ENCODE measurements at regions not wholly inside any gene's neighbourhood (a gene's known extent, or its start where the extent isn't known, plus 50 kb on each side); places are given as distances from the start of the nearest gene placed in this dataset.
"Not testable (repeated sequence)": the region's sequence is repeated elsewhere in the genome, so short reads cannot be mapped to it uniquely, and the experiment has no call there.

DNA sequence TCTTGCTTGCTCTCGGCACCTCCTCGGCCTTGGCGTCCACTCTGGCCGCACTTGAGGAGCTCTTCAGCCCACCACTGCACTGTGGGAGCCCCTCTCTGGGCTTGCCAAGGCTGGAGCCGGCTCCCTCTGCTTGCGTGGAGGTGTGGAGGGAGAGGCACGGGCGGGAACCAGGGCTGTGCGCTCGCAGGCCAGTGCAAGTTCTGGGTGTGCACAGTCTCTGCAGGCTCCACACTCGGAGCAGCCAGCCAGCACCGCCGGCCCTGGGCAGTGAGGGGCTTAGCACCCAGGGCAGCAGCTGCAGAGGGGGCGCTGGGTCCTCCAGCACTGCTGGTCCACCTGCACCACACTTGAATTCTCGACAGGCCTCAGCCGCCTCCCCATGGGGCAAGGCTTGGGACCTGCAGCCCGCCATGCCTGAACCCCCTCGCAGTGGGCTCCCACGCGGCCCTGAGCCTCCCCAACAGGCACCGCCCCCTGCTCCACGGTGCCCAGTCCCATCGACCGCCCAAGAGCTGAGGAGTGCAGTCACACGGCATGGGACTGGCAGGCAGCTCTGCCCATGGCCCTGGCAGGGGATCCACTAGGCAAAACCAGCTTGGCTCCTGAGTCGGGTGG, 411.2 kb upstream of the CHAC2 start:
- no peak for DNase-seq

DNA sequence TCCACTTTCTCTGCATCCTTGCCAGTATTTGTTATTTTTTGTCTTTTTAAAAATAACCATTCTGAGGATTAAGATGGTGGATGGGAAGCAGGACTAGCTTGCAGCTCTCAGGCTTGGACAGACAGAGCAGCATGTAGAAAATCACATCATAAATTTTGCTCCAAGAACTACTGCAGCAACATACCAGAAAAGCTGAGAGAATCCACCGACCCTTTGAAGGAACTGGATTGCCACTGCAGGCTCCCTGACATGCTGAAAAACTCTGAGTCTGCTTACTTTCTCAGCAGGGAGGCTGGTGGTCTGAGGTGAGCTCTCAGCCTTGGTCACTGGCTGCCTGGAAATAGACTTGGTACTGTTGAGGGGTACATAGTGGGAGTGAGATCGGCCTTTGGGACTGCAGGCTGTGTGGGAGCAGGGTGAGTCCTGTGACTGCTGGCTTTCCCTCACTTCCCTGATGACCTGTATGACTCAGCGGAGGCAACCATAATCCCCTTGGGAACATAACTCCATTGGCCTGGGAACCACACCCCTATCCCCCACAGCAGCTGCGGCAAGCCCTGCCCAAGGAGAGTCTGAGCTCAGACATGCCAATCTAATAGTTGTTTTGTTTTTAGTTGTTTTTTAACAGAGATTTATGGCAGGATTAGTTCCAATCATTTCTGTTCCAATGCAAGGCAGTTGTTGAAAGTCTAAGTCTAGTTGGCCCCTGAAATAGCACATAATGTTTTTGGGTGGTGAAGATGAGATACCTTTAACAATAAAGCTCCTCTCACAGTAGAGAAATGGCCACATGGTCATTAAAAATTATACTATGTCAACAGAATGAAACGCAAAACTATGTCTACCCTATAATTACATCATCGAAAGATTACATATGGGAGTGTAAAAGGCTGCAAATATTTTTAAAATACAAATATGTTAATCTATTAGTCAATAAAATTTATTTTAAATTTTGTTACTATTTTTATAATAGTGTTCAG, 414.2 kb upstream of the CHAC2 start:
- DNase-seq = no peak

DNA sequence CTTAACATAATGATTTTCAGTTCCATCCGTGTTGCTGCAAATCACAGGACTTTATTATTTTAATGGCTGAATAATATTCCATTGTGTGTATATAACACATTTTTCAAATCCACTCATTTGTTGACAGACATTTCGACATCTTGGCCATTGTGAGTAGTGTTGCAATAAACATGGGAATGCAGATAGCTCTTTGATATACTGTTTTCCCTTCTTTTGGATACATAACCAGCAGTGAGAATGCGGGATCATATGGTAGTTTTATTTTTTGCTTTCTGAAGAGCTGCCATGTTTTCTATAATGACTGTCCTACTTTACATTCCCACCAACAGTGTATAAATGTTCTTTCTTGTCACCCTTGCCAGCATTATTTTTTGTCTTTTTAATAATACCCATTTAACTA, 420.3 kb upstream of the CHAC2 start:
- DNase-seq = no peak

DNA sequence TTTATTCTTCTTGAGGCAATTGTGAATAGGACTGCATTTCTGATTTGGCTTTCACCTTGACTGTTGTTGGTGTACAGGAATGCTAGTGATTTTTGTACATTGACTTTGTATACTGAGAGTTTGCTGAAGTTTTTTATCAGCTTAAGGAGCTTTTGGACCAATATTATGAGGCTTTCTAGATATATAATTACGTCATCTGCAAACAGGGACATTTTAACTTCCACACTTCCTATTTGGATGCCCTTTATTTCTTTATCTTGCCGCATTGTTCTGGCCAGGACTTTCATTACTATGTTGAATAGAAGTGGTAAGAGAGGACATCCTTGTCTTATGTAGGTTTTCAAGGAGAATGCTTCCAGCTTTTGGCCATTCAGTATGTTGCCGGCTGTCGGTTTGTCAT, 425.4 kb upstream of the CHAC2 start:
- no peak for DNase-seq

DNA sequence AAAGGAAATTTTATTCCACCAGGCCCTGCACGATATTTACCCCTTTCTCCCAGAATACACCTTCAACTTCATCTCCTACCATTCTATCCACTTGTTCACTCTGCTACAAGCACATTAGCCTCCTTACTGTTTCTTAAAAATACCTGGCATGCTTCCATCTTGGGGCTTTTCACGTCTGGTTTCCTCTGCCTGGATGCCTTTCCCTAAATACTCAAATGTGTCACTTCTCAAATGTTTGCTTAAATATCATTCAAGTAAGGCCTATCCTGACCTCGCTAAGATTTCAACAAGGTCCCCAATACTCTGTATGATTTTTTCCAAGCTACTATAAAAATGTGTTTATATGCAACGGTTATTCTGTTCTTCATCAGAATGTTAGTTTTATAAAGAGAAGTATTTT, 433.0 kb upstream of the CHAC2 start:
- DNase-seq = no peak

DNA sequence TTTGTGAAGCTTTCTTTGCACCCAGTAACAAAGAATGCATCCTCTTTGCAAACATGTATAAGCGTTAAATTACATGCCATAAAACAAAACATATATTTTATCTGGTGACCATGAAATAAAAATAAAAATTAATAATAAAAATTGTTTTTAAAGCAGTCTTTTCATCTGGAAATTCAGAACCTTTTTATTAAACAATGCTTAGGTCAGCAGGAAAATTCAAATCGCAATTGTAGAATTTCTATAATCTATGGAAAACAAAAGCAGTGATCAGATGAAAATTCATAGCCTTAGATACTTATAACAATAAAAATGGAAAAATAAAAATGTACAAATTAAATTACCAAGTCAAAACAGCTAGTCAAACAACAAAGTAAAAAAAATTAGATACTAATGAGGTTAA, 435.9 kb upstream of the CHAC2 start:
- DNase-seq = no peak

DNA sequence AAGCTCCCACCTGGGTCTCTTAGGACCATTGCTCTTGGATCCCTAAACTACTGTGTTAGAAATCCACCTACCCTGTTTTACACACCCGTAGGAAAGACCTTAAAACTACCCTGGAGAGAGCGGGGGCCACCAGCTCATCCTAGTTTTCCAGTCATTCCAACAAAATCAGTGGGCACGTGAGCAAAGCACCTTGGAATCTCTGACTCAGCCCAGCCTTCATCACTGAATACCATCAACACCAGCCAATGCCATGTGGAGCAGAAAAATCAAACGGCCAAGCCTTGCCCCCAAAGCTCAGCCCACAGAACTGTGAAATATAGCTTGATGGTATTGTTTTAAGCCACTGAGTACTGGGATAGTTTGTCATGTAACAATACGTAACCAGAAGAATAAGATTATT, 449.7 kb upstream of the CHAC2 start:
- DNase-seq = no peak

DNA sequence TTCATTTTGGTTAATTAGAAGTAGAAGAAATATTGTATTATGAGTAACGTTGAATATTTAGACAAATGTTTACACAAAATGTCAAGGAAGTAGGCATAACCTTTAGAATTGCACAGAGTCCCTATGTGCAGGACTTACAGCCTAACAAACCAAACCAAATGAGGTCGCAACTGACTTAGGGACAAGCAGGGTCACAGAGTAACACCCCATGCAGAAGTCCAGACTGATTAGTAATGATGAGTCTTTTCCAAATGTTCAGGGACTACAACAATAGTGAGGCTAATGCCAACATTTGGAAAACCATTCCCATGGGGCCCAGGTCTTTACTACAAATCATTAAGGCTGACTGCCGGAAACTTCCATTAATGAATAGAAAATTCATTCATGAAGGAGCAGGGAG, 452.5 kb upstream of the CHAC2 start:
- no peak for DNase-seq

DNA sequence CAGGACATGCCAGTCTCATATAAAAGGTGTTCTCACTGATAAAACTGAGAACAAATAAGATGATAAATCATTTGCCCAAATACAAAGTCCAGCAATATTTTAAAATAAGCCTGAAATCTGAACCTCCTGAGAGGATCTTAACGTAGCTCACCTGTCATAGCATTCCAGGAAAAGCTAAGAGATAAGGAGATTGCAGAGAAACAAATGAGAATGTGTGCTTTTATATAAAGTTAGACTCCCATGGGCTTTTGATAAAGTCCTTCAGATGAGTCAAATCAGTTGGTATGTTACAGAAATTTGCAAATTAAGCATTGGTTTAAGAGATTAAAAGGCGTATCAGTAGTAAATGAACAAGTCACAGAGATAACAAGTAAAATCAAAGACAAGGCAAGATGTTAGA, 452.9 kb upstream of the CHAC2 start:
- no peak for DNase-seq

DNA sequence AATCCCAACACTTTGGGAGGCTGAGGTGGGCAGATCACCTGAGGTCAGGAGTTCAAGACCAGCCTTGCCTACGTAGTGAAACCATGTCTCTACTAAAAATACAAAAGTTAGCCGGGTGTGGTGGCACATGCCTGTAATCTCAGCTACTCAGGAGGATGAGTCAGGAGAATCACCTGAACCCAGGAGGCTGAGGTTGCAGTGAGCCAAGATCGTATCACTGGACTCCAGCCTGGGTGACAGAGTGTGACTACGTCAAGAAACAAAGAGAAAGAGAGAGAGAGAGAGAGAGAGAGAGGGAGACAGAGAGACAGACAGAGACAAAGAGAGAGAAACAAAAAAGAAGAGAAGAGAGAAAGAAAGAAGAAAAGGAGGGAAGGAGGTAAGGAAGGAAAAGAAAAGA, 454.0 kb upstream of the CHAC2 start:
- not testable (repeated sequence) for DNase-seq

DNA sequence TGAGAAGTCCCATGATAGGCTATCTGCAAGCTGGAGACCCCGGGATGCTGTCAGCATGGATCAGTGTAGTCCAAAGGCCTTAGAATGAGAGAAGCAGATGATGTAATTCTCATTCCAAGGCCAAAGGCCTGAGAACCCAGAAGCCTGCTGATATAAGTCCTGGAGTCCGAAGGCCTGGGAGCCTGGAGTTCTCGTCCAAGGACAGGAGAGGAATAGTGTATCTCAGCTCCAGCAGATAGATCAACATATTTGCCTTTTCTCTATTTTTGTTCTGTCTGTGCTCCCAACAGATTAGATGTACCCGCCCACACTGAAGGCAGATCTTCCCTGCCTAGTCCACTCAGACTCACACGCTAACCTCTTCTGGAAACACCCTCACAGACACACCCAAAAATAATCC, 454.9 kb upstream of the CHAC2 start:
- DNase-seq = no peak

DNA sequence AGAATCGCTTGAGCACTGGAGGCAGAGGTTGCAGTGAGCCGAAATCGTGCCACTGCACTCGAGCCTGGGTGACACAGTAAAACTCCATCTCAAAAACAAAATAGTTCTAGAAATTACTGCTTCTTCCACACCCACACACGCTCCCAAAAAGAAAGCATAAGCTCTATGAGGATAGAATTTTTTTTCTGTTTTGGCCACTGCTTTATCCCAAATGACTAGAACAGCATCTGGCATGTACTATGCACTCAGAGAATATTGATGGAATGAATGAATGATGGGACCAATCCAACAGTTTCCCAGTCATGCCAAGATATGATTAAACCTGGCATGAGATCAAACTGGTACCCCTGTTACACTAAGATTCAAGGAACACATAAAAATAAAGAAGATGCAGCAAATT, 455.4 kb upstream of the CHAC2 start:
- DNase-seq = no peak

DNA sequence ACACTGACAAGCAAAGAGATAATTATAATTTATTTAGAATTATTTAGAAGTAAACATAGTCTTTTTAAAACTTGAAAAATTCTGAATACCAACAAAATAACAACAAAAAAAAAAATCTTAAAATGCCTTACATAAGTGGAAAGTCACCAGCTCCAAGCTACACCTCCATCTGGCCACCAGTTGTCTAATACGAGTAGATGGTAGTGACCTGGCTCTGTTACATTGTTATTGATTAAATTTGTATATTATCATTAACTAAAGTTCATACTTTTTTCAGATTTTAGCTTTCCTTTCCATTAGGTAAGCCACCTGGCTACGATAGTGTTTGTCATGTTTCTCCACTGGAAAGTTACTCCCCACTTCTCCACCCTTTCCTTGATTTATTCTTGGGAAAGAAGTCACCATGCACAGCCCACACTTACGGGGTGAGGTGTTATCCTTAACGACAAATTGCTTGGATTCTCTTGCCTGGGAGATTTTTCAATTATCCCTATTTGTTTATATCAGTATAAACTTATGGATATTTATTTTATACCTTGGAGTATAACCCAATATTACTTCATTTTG, 464.5 kb upstream of the CHAC2 start:
- DNase-seq = no peak

DNA sequence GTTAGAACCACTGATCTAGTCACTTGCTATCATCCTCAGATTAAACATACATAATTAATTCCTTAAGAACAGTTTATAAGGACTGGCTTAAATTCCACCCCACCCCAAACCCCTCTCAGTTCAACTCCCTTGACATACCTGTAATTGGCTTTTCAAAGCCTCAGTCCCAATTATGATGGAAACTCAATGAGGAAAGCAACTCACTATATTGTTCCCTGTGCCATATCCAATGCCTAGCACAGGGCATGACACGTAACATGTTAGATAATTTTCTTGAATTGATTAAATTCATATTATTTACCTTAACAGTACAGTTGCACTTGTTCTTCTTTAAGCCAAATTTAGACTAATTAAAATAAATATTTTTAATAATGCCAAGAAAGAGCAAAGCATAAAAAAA, 465.1 kb upstream of the CHAC2 start:
- DNase-seq = no peak

DNA sequence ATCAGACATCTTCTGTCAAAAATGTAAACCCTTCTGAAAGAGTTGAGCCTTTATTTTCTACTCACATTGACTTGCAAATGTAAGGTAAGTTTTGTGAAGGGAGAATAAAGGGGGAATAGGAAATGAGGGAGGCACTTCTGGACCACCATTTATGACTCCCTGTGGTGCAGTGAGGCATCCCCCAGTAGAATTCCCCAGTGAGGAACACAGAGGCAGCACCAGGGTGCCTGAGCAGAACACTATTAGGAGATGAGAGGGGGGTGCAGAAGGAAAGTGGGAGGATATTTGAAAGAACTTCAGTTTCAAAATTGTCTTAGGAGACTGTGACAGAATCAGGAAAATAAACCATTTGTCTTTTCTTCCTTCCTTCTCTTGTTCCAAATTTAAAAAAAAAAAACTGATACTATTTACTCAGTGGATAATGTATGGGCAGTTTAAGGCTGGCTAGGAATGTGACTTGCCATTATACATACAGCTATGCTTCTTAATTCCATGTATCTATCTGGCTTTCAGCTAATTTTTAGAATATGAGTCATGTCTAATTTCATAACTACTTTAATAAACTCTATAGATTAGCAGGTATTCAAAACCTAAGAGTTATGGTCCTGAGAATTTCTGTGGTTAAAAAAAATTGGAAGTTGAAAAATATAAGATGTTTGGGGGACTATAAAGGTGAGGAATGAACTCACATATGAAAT, 478.1 kb upstream of the CHAC2 start:
- DNase-seq = no peak

DNA sequence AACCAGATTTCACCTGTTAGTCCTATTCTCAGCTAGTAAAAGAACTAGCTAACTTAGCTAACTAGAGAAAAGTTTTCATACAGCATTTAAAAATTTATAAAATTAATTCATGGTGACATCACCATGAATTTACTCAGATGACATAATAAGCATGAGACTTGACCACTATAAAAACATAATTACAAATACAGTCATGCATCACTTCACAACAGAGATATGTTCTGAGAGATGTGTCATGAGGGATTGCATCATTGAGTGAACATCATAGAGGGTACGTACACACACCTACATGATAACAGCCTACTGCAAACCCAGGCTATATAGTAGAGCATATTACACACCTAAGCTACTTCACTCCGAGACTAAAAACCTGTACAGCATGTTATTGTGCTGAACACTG, 481.3 kb upstream of the CHAC2 start:
- no peak for DNase-seq

DNA sequence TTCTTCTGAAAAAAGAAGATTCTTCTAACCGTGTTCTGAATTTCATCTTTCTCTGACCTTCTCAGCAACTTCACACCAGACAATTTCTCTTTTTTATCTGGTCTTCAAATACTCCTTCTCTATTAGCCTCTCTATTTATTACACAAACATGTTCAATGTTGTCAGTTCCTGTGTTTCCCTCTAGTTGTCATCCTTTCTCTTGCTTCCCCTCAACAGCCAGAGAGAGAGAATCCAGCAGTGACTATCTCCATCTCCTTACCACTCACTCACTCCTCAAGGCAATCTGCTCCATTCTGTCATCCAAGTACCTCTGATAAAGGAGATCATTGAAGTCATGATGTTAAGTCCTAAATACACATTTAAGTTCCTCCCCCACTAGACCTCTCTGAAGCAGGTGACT, 491.9 kb upstream of the CHAC2 start:
- no peak for DNase-seq

DNA sequence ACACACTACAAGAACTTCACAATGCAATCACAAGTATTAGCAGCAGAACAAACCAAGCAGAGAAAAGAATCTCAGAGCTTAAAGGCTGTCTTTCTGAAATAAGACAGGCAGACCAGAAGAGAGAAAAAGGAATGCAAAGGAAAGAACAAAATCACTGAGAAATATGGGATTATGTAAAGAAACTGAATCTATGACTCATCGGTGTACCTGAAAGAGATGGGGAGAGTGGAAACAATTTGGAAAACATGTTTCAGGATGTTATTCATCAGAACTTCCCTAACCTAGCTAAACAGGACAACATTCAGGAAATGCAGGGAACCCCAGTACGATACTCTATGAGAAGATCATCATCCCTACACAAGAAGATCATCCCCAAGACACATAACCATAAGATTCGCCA, 499.0 kb upstream of the CHAC2 start:
- no peak for DNase-seq

DNA sequence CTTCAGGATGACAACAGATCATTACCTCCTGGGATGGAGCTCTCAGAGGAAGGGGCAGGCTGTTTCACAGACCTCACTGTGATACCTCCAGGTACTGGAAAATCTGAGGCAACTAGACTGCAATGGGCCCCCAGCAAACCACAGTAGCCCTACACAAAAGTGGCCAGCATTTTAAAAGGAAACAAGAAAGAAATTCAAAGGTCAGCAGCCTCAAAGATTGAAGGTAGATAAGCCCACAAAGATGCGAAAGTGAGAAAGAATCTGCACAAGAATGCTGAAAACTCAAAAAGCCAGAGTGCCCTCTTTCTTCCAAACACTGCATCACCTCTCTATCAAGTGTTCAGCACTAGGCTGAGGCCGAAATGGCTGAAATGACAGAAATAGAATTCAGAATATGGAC, 499.5 kb upstream of the CHAC2 start:
- DNase-seq = no peak

DNA sequence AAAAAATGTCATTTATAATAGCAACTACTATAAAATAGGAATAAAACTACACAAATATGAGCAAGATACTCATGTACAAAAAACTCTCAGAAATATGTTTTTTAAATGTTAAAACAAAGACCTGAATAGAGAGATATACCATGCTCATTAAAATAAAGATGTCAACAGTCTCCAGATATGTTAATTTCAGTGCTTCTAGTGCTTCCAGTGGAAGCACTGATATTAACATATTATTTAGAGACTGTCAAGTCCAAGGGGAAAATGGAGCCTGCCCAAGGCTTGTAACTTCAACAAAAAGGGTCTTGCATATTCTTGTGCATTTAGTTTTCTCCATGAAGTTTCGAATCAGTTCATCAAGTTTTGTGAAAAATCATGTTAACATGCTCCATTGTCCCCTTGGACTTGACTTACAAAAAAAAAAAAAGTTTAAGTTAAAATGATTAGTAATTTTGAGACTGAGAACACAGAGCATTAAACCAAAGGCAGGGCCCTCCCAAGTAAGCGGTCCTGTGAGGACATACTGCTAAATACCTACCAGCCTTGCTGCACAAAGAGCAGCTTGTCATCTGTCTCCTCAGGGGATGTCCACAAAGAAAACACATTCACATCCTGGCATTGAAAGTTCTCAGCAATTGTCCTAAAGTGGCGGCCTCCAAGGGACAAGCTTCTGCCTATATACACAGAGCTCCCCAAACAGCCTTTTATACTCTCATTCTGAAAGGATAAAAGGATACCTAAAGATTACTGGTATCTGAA, 501.9 kb upstream of the CHAC2 start:
- DNase-seq = no peak

DNA sequence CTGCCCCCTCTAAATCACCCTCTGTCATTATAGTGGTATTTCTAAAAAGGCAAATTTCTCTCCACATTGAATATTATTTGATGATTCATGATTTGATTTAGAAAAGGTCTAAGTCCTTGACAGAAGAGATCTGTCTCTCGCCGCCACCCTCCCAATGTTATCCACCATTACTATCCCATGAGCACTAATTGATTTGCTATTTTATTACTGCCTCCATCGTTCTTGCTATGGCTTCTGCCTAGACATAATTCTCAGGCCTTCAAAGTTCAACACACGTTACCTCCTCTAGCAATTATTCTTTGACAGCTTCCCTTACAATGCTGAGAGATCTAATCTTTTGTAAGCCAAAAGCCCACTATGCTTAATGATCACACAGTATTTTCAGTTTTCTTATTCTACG, 507.0 kb upstream of the CHAC2 start:
- no peak for DNase-seq

DNA sequence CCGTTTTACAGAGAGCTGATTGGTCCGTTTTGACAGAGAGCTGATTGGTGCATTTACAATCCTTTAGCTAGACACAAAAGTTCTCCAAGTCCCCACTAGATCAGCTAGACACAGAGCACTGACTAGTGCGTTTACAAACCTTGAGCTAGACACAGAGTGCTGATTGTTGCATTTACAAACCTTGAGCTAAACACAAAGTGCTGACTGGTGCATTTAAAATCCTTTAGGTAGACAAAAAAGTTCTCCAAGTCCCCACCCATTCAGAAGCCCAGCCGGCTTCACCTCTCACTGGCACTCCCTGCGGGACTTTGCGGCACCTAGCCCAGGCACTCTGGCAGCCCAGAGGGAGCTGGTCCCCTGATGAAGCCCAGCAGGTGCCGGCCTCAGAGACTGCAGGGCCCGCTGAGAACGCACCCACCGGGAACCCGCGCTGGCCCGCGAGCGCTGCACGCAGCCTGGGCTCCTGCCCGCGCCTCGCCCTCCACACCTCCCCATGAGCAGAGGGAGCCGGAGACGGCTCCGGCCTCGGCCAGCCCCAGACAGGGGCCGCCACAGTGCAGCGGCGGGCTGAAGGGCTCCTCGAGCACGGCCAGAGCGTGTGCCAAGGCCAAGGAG, 508.1 kb upstream of the CHAC2 start:
- DNase-seq = no peak

Measured in GDM1 (cell line).